ENCODE measurements at regions not wholly inside any gene's neighbourhood (a gene's known extent, or its start where the extent isn't known, plus 50 kb on each side); places are given as distances from the start of the nearest gene placed in this dataset.

DNA sequence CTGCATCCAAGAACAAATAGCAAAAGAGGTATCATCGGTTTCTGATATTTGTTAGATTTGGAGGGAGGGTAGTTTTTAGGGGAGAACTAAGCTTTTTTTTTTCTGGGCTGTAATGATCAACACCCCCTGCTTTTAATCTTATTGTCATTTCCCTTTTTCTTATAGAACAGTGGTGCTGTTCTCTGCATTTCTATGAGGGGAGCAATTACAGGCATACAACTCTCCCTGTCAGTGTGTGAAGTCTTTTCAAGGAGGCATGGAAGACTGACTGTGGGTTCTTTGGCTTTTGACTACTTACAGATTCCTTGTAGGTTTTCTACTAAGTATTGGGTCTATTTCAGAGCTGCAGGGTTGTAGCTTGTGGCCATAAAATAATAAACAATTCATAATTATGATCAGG lies 632.3 kb downstream of the TFAP2B start:
- Histone ChIP-seq H2AFZ (no peak overlapping the region), H3K4me3 (ENCODE audit: low read depth, low read length) (no peak overlapping the region), H3K4me1 (no peaks in the 10 kb centered on the region), H3K9me3 (ENCODE audit: control insufficient read depth, low read length) (no peaks in the 10 kb centered on the region), H3K79me2 (no peaks in the 10 kb centered on the region), H3K4me2 (ENCODE audit: low read length) (no peak overlapping the region), H3K27me3 (ENCODE audit: control insufficient read depth, insufficient read depth, low read length) (no peaks in the 10 kb centered on the region), H3K36me3 (ENCODE audit: control insufficient read depth, insufficient read depth, low read length) (no peaks in the 10 kb centered on the region), H3K9ac (no peak overlapping the region), H3K27ac (no peak overlapping the region)
- TF ChIP-seq, protein P1, sequence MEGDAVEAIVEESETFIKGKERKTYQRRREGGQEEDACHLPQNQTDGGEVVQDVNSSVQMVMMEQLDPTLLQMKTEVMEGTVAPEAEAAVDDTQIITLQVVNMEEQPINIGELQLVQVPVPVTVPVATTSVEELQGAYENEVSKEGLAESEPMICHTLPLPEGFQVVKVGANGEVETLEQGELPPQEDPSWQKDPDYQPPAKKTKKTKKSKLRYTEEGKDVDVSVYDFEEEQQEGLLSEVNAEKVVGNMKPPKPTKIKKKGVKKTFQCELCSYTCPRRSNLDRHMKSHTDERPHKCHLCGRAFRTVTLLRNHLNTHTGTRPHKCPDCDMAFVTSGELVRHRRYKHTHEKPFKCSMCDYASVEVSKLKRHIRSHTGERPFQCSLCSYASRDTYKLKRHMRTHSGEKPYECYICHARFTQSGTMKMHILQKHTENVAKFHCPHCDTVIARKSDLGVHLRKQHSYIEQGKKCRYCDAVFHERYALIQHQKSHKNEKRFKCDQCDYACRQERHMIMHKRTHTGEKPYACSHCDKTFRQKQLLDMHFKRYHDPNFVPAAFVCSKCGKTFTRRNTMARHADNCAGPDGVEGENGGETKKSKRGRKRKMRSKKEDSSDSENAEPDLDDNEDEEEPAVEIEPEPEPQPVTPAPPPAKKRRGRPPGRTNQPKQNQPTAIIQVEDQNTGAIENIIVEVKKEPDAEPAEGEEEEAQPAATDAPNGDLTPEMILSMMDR (IDR thresholded peaks at IDR 0.05), result no peak

DNA sequence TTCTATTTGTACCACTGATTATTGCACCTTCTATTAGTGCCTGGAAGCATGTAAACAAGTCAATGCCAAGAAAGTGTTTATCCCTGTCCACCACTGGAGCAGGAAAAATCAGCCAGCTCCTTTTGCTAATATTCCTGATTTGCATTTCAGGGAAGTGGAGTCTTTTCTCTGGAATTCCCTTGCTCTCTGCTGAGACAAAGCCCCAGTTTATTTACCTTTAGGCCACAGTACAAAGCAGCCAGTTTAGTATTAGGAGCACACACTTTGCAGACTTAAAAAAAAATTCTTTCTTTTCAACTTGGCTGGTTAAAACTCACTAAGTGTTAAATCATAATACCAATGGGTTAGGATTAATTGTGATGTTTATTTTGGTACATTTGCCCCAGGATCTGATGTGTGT lies 631.1 kb downstream of the PKHD1 start:
- Histone ChIP-seq H3K4me1 (no peaks in the 10 kb centered on the region), H3K9me3 (ENCODE audit: control insufficient read depth, low read length) (no peaks in the 10 kb centered on the region), H3K27ac (no peak overlapping the region), H3K79me2 (no peaks in the 10 kb centered on the region), H2AFZ (no peak overlapping the region), H3K9ac (no peak overlapping the region), H3K4me3 (ENCODE audit: low read depth, low read length) (no peak overlapping the region), H3K27me3 (ENCODE audit: control insufficient read depth, insufficient read depth, low read length) (no peaks in the 10 kb centered on the region), H3K36me3 (ENCODE audit: control insufficient read depth, insufficient read depth, low read length) (no peaks in the 10 kb centered on the region), H3K4me2 (ENCODE audit: low read length) (no peak overlapping the region)
- TF ChIP-seq, protein P1 (IDR thresholded peaks at IDR 0.05), result no peak

DNA sequence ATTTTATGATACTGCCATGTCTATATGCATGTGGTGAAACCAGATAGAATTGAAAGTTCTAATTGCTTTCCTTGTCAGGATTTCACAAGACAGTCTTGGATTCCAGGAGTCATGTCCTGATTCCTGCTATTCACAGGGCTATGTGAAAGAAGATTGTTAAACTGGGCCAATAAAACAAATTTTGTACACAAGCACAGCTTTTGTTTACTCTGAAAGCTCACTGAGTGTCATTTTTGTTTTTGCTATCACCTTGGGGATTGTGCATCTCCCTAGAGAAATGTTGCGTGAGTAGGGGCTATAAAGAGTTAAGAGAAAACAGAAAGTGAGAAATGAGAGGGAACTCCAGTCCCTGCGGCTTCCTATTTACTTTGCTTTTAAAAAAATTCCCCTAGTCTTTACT lies 627.5 kb downstream of the PKHD1 start:
- H3K79me2 ChIP-seq, result no peaks in the 10 kb centered on the region
- no peak overlapping the region for H3K4me3 ChIP-seq (ENCODE audit: low read depth, low read length)
- H2AFZ ChIP-seq, result no peak overlapping the region
- no peaks in the 10 kb centered on the region for H3K4me1 ChIP-seq
- H3K27me3 ChIP-seq (ENCODE audit: control insufficient read depth, insufficient read depth, low read length), result no peaks in the 10 kb centered on the region
- H3K36me3 ChIP-seq (ENCODE audit: control insufficient read depth, insufficient read depth, low read length), result no peaks in the 10 kb centered on the region
- no peak overlapping the region for H3K9ac ChIP-seq
- no peak overlapping the region for H3K27ac ChIP-seq
- H3K4me2 ChIP-seq (ENCODE audit: low read length), result no peak overlapping the region
- TF ChIP-seq, protein P1 (IDR thresholded peaks at IDR 0.05), result no peak
- no peaks in the 10 kb centered on the region for H3K9me3 ChIP-seq (ENCODE audit: control insufficient read depth, low read length)

DNA sequence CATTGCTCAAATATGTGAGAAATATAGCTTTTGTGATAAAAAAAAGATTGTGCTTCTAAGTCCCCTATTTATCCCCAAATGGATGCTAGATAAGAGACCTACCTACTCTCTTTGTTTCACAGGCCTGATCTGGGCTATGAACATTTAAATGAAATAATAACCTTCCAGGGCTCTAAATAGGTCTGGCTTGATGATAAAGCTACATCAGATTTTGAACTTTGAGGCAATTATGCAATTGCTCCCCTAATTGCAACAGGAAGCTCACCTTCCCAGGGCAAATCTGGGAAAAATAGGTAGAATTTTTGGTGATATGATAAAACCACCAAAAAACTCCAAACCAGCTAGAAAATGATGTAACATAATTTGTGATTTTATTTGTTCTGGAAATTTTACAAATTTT lies 624.5 kb downstream of the PKHD1 start:
- Histone ChIP-seq H3K4me2 (ENCODE audit: low read length) (no peak overlapping the region), H3K4me3 (ENCODE audit: low read depth, low read length) (no peak overlapping the region), H3K27ac (no peak overlapping the region), H3K9me3 (ENCODE audit: control insufficient read depth, low read length) (no peaks in the 10 kb centered on the region), H3K36me3 (ENCODE audit: control insufficient read depth, insufficient read depth, low read length) (no peaks in the 10 kb centered on the region), H3K9ac (no peak overlapping the region), H3K27me3 (ENCODE audit: control insufficient read depth, insufficient read depth, low read length) (no peaks in the 10 kb centered on the region), H3K79me2 (no peaks in the 10 kb centered on the region), H2AFZ (no peak overlapping the region), H3K4me1 (no peaks in the 10 kb centered on the region)
- TF ChIP-seq, protein P1 (IDR thresholded peaks at IDR 0.05), result no peak

DNA sequence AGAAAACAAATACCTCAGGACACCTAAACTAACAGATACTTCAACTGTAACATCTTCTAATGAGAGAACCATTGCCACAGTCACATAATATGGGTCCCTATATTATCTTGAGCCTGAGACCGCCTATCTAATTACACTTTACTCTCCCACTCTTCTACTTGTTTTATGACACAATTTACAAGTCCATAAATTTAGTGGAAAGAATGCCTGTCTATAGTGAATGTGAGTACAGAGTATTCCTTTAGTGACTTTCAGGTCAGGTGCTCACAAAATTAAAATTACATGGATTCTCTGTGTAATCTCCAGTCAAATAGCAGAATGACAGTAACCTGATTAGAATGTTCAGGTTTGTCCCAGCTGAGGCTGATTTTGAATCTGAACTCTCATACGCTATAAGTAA lies 624.1 kb downstream of the PKHD1 start:
- no peak overlapping the region for H3K27ac ChIP-seq
- no peak overlapping the region for H3K4me3 ChIP-seq (ENCODE audit: low read depth, low read length)
- no peaks in the 10 kb centered on the region for H3K4me1 ChIP-seq
- no peaks in the 10 kb centered on the region for H3K36me3 ChIP-seq (ENCODE audit: control insufficient read depth, insufficient read depth, low read length)
- TF ChIP-seq, protein P1 (IDR thresholded peaks at IDR 0.05), result no peak
- no peak overlapping the region for H2AFZ ChIP-seq
- no peaks in the 10 kb centered on the region for H3K79me2 ChIP-seq
- H3K9me3 ChIP-seq (ENCODE audit: control insufficient read depth, low read length), result no peaks in the 10 kb centered on the region
- no peaks in the 10 kb centered on the region for H3K27me3 ChIP-seq (ENCODE audit: control insufficient read depth, insufficient read depth, low read length)
- no peak overlapping the region for H3K4me2 ChIP-seq (ENCODE audit: low read length)
- no peak overlapping the region for H3K9ac ChIP-seq

All from parathyroid adenoma (tissue), 2 donors.